Activated CD8-positive, alpha-beta memory T cell treated with anti-CD3 and anti-CD28 coated beads, Interleukin-2, amount 50 U/mL, for 4 hours (primary cell): ENCODE measurements at regions not wholly inside any gene's neighbourhood (a gene's known extent, or its start where the extent isn't known, plus 50 kb on each side); places are given as distances from the start of the nearest gene placed in this dataset.
"Not testable (repeated sequence)": the region's sequence is repeated elsewhere in the genome, so short reads cannot be mapped to it uniquely, and the experiment has no call there.

ENCODE experiments used
- DNase-seq: peaks from one replicate; pipeline ENCODE4 v3.0.0-alpha.2; 2020

GRCh38 chr4:155037031-155037430 is 171.4 kb upstream of the NPY2R start:
- DNase-seq = no peak

DNA sequence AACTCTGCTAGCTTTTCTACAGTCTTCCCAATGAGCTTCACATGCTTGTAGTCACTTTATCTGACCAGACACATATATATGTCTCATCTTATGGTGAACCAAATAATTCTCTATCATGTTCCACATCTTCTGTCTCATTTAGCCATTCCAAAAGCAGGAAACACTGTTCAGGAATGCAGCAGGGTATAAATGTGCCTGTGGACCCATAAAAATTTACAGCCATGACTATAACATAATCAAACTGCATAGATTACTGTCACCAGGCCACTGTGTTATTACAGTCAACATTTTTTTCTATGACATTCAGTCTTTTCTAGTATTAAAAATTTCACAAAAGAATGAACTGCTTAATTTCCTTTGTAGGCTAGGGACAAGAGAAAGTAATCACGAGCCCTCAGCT is 170.0 kb upstream of the NPY2R start:
- DNase-seq = no peak

DNA sequence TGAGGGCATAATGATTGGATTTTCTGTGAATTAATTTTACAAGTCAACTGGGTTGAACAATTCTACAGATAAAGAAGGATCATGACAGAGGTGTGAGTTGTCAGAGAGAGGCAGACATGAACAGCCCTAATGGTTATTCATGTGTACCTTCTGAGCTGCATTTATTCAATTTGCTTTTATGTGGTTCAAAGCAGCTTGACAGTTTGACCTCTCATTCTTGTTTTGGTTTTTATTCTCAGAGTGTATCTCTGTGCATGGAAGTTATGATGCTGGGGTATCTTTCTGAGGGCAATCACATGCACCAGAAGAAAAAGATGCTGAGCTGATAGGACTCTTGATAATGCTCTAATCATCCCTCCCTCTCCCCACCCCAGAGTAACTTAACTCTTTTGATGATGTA is 169.3 kb upstream of the NPY2R start:
- DNase-seq = no peak

DNA sequence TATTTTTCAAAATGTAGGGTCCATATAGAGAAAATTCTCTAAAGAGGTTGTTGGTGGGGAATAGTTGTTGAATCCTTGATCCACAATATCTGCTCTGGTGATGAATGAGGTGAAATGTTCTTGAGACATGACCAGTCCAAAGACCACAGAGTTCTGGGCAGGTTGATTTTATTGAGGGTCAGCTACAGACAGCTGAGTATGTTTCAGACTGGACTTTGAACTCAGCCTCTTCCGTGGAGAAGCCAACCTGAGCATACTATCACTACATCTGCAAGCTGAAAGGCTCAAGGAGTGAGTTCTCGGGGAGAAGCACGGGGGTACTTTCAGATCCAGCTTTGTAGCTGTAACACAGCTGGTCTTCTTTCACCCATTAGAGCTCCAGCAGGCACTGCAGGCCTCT is 168.4 kb upstream of the NPY2R start:
- DNase-seq = no peak

DNA sequence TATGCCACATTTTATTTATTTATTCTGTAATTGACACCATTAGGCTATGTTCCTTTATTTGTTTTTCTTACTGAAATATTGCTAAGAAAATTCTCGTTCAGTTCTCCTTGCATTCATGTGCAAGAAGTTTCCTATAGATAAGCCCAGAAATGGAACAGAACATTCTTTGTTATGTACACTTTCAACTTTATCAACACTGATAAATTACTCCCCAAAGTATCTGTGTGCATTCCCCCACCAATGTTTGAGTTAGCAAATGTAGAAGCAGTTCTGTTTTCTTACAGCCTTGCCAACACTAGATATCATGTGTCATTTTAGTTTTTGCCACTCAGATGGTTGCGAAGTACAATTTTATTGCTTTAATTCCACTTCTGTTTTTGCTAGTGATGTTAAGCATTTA is 166.4 kb upstream of the NPY2R start:
- DNase-seq = no peak

DNA sequence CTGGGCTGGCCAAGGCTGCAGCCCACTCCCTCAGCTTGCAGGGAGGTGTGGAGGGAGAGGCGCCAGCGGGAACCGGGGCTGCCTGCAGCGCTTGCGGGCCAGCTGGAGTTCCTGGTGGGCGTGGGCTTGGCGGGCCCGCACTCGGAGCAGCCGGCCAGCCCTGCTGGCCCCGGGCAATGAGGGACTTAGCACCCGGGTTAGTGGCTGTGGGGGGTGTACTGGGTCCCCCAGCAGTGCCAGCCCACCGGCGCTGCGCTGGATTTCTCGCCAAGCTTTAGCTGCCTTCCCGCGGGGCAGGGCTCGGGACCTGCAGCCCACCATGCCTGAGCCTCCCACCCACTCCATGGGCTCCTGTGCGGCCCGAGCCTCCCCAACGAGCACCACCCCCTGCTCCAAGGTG is 164.2 kb upstream of the NPY2R start:
- DNase-seq = not testable (repeated sequence)

DNA sequence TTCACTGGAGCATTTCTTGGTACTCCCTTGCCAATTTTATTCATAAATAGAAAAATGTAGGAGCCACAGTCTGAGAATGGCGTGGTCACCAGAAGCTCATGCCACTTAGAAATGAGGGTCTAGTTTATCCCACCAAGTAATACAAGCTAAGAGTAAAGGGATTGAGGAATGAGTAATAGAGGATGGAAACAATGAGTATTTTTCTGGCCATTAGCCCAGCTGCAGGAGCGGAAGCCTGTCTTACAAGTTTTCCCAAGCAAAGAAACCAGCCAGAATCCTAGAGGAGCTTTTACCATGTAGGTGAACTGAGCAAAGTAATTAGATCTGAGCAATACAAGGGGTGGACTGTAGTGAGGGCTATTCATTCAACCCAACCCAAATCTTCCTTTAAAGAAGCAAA is 160.7 kb upstream of the NPY2R start:
- no peak for DNase-seq

DNA sequence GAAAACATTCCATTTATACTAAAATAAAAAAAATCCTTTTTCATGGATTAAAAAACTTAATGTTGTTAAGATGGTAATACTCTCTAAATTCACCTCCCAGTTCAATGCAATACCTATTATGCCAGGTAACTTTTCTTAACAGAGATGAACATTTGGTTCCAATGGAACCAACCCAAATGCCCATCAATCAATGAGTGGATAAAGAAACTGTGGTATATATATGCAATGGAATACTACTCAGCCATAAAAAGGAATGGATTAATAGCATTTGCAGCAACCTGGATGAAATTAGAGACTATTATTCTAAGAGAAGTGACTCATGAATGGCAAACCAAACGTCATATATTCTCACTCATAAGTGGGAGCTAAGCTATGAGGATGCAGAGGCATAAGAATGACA is 154.4 kb upstream of the NPY2R start:
- DNase-seq = not testable (repeated sequence)

DNA sequence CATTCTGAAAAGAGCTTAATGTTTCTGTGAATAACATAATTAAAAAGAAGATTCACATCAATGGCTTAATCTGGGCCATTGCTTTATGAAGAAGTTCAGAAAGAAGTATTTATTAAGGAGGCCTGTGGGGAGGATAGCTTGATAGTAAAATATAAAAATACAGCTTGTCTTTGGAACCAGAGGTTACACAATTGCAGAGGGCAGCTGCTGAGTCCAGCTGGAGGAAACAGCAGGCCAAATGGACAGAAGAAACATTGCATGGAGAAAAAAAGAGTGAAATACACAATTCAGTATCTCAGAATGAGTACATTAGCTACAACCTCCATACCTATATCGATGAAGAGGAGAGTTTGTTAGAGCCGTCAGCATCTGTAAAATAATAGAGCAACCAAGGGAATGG is 148.0 kb upstream of the NPY2R start:
- DNase-seq = no peak

DNA sequence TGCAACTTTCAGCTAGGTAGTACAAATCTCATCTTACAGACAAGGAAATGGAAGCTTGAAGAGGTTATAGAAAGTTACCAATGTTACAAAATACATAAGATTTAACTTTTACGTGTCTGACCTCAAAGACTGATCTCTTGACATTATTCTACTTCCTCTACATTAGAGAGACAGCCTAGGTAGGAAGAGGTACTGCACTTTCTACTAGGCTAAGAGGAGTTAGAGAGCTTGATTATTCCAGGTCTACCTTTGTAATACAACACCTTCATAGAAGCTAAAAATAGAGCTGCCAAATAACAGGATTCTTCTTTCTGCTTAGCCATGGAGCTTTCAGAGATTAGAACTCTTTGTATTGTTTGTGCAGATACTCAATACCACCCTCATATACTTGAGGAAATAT is 147.6 kb upstream of the NPY2R start:
- DNase-seq = no peak

DNA sequence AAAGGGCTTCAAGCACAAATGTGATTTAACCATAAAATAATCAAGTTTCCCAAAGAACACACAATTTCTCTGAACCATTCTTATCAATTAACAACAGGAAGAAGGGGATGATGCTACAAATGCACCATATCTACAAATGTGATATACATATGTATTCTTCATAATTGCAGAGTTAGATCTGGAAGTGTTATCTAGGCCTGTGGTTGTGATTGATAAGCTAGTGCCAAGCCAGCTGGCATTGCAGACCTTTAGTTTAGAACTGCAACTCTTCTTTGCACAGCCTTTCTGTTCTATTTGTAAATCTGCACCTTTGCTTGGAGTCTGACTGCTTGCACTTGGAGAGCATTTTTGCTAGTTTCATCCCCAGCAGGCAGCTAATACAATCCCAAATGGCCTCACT is 145.5 kb upstream of the NPY2R start:
- no peak for DNase-seq

DNA sequence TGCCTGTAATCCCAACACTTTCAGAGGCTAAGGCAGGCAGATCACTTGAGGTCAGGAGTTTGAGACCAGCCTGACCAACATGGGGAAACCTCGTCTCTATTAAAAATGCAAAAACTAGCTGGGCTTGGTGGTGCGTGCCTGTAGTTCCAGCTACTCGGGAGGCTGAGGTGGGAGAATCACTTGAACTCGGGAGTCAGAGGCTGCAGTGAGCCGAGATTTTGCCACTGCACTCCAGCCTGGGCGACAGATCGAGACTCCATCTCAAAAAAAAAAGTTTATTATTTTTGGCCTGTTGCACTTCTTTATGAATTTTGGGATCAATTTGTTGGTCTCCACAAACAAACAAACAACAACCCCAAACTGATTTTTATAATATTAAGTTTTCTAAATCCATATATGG is 143.5 kb upstream of the NPY2R start:
- DNase-seq = not testable (repeated sequence)

GRCh38 chr4:155066871-155067270 is 141.6 kb upstream of the NPY2R start:
- DNase-seq = no peak

DNA sequence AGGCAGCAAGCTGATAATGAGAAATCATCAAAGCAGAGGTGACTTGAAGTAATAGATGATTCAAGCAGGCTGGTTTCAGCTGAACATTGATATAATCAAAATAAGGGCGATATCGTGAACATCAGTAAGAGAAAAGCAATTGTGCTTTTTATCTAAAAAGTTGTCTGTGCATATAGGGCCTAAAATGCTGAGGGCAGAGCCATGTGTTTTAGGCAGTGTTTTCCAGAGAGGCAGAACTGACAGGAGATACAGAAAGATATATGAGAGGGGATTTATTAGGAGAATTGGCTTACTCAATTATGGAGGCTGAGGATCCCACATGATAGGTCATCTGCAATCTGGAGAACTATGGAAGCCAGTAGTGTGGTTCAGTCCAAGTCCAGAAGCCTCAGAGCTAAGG is 136.5 kb upstream of the NPY2R start:
- no peak for DNase-seq

DNA sequence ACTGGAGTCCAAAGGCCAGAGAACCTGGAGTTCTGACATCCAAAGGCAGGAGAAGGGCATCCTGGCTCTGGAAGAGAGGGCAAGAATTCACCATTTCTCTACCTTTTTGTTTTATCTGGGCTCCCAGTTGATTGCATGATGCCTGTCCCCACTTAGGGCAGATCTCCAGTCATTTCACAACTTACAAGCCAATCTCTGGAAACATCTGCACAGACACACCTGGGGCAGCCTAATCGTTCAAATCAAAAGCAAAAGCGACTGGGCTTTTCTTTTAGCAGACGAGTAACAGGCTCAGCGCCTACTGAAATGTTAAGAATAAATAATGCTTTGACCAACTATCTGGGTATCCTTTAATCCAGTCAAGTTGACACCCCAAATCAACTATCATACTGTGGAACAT is 136.0 kb upstream of the NPY2R start:
- DNase-seq = no peak

GRCh38 chr4:155073852-155074251 is 134.6 kb upstream of the NPY2R start:
- DNase-seq = no peak

DNA sequence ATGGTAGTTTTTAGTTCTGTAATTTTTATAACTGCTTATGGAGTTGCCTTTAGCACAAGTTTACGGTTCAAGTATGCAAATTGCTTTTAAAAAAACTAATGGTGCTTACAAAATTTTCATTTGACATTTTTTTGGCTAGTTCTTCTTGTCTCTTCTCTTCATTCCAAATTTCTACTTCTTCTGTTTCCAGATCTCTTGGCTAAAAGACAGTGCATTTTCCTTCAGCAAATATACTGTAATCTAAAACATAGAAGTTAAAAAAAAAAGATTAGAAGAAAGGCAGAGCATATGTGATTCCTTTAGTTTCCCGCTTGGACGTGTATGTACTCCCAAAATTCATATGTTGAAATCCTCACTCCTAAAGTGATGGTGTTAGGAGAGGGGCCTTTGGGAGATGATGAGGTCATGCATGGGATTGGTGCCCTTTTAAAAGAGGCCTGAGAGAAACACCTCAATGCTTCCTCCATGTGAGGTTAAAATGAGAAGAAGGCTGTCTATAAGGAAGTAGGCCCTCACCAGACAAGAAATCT is 132.1 kb upstream of the NPY2R start:
- no peak for DNase-seq

- no peak for DNase-seq
These were observed 130.8 kb upstream of the NPY2R start for GRCh38 chr4:155077452-155078229.

- DNase-seq = no peak
These were observed 128.6 kb upstream of the NPY2R start for GRCh38 chr4:155079871-155080270.

DNA sequence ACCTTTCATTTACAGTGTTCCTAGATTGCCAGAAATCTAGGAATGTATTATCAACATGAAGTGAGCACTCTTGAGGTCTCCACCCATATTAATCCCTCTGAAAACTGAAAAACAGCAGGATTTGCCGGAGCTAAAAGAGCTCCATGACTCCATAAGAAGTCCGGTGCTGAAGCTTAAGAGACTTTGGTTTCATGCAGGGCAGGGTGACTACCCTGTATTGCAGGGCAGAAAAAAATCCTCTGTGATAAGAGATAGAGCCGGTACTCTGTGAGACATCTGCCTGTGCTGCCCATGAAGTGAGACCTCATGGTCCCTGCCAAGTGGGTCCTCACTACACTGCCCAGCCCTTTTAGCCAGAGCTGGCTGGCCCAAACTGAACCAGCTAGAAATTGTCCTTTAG is 127.2 kb upstream of the NPY2R start:
- DNase-seq = no peak

DNA sequence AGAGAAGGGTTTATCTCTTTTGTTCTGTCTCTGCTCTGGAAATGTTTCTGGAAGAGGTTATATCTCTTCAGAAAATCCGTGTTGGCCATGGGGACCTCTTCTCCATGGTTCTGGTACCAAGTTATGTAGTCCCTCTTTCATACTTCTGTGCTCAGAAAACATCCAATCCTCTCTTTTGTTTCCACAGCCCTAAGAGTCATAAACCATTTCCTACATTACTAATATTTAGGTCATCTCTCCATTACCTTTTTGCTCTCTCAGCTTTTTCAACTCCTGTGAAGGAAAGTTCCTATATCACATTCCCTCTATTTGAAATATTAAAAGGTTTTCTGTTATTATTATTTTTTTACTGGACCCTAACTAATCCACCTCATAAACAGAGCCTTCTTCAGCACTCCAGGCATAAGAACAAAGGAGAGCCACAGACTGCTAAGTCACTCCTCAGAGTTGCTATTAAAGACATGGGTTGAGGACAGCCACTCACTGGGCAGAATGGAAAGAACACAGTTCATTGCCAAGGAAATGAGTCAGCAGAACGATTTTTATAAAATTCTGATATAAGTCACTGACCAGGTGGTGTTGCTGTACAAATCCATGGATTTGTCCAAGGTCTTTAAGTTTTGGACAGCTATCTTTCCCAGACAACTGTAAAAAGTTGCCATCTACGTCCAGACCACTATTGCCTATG is 122.4 kb upstream of the NPY2R start:
- DNase-seq = no peak

- DNase-seq = no peak
These were observed 114.1 kb upstream of the NPY2R start for GRCh38 chr4:155094201-155094820.

GRCh38 chr4:155099231-155099630 is 109.2 kb upstream of the NPY2R start:
- no peak for DNase-seq

- DNase-seq = no peak
These were observed 101.8 kb upstream of the NPY2R start for GRCh38 chr4:155106629-155107028.
